RPMI7951 (cell line): ENCODE measurements at regions not wholly inside any gene's neighbourhood (a gene's known extent, or its start where the extent isn't known, plus 50 kb on each side); places are given as distances from the start of the nearest gene placed in this dataset.
"Not testable (repeated sequence)": the region's sequence is repeated elsewhere in the genome, so short reads cannot be mapped to it uniquely, and the experiment has no call there.

ENCODE experiments used
- DNase-seq: peaks from one replicate; pipeline ENCODE4 v3.0.0-alpha.2; 2012; ENCODE audit warnings: low read depth

DNA sequence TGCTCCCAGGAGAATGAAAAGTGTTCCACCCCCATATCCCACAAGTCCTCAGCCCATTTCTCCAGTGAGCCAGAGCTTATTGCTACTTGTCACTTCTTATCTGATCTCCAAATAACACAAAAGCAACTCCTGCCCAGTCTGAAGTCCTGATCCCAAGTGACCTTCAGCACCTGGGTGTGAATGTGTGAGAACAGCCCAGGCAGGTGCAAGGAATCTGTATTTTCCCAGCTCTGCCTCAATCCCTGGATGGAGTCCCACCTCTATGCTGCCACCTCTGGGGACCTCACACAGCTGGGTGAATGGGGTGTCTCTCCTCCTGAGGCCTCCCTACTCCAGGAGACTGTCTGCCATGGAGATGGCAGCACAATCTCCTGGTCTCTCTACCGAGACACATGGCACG is 402.4 kb upstream of the PROX1 start:
- DNase-seq = no peak

DNA sequence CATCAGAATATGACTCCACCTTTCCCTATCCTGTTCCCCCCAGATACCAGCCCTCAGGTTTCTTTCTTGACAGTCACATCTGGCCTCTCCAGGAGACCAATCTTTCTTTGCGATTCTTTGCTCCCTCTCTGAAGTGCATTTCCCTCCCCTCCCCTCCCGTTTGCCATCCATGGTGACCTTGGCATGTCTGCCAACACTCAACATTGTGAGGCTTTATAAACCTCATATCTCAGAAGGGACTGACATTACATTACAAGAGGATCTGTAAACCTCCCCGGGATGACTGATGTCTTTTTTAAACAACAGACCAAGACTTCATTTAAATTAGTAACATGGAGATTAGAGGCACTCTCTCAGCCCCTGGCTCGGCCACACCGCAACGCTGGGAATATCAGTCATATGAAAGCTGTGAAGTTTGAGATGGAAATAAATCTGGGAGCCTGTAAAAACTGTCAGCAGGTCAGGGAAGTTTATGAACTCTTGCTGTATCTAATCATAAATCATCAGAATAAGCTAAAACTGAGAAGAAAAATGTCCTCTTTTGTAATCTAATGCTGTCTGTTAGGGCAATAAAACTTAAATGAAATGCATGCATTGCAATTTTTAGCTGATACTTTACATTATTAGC is 401.7 kb upstream of the PROX1 start:
- DNase-seq = no peak

DNA sequence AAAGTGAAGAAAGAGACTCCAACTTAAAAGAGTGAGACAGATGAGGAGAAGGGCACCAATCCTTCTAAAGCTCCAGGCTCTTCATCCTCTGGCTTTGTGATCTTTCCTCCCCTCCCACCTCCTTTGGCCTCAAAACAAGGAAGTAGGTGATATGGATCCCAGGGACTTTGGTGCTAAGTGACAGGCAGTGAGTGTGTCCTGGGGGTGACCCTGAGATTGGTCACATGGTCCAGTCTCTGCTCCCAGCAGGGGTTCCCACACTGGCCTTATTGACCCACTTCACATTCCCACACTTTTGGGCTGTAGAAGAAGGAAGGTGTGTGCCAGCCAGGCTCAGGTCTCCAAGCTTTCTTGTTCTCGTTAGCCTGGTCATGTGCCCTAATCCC is 401.2 kb upstream of the PROX1 start:
- no peak for DNase-seq

DNA sequence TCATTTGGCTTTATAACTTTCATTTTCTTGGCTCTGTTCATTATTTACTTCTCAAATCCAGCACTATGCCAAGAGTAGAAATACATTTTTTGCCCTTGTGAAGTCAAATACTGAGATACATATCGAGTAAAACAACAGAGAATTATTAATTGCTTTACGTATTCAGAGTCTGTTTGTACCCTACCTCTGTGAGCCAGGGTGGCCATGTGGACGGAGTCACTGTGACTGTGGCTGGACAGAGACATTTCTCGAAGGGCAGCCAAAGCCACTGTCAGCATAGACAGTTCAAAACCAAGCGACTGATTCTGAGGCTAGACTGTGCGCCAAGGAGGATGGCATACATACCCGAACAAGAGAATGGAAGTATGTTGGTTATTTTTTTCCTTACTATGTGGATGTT is 391.0 kb upstream of the PROX1 start:
- DNase-seq = no peak

DNA sequence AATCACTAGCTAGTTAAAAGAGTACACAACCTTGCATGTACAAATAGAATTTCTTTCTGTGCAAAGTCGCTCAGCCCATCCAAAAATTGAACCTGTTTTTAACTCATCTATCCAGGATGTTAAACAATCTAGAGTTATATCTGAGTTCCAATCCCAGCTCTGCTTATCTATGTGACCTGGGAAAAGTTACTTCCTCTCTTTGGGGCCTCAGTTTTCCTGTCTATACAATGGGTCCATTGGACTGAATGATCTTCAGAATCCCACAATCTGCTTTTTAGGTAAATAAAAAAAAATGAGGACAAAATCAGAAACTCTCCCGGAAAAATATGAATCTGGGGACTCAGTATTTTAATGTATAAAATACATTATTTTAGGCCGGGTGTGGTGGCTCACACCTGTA is 389.5 kb upstream of the PROX1 start:
- no peak for DNase-seq

DNA sequence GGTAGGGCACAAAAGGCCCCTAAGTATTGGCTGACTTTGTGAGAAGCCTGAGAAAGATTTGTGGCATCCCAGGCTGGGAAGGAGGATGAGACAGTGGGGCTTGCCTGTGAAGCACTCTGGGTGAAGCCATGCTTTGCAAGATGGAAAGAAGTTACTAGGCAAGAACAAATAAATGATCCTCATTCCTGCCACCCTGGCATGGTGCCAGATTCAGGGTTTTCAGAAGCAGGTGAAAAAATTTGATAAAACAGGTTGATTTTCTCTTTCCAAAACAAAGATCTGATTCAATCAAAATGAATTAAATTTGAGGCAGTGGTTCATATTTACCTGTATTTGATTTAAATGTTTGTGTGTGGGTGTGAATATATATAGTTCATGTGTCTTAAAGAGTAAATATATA is 386.9 kb upstream of the PROX1 start:
- no peak for DNase-seq

DNA sequence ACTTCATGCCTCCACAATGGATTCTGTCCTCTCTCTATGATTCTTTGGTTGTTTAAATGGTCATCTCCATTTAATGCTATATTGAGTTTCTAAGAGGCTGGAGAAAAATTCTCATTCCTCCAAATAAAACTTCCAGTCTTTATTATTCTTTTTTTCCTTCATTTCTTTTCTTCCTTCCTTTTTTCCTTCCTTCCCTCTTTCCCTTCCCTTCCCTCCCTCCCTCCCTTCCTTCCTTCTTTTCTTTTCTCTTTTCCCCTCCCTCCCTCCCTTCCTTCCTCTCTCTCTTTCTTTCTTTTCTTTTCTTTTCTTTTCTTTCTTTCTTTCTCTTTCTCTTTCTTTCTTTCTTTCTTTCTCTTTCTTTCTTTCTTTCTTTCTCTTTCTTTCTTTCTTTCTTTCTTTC is 386.1 kb upstream of the PROX1 start:
- DNase-seq = not testable (repeated sequence)

DNA sequence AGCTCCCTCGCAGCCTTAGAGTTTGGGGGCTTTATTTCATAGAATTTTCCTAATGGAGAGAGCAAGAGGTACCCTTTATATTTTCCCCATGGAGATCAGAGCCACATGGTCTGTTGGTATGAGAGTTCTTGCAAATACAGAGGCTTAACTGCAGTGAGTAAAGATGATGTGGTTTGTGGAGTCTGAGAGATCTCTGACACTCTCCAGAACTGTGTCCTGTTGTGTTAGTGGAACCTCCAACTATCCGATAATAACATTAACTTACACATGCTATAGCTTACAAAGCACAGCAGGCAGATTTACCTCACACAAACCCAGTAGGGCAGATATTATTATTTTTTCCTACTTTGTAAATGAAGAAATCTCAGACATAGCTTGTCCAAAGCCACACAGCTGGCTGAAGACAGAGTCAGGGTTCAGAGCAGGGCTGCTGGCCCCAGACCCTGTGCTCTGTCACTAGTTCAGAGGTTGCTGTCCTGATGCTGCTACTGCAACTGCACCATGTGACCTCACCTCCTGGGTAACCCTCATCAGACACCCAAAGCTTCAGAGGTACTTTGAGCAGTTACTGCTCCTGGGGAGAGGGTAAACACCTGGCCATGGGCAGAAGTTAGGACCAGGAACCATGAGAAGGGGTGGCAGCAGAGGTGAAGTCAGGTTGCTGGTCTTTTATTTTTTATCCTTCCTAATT is 384.8 kb upstream of the PROX1 start:
- DNase-seq = no peak

DNA sequence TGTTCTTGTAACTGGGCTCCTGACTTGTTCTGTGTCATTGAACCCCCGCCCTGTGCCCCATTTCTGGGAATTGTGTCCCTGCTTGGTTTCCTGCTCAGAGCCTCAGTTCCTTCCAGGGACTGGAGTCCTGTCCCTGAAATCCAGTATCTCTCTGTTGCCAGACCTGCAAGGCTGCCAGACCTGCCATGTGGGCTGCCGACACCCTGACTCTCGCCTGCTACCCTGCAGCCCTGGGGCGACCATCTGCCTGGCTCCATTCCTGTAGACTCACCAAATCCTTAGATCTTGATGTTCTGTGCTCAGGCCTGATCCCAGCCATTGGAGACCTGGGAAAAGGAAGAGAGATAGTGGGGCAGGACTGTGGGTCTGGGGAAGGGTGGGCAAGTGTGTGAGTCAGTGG is 383.3 kb upstream of the PROX1 start:
- no peak for DNase-seq

DNA sequence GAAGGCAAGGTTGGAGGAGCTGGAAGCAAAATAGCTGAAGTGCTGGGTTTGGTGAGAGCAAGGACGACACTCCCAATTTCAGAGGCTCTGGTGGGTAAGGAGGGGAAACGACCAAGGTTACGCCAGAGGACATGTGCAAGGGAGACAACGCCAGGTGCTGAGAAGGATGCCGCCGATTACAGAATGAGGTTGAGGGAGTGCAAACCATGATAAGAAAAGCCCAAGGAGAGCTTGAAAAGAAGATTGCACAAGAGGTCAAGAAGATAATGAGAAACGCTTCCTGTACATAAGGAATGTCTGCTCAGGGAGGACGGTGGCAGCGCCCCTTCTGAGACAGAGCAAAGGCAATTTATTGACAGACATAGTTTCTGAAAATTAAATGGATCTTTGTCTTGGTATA is 382.0 kb upstream of the PROX1 start:
- DNase-seq = no peak

DNA sequence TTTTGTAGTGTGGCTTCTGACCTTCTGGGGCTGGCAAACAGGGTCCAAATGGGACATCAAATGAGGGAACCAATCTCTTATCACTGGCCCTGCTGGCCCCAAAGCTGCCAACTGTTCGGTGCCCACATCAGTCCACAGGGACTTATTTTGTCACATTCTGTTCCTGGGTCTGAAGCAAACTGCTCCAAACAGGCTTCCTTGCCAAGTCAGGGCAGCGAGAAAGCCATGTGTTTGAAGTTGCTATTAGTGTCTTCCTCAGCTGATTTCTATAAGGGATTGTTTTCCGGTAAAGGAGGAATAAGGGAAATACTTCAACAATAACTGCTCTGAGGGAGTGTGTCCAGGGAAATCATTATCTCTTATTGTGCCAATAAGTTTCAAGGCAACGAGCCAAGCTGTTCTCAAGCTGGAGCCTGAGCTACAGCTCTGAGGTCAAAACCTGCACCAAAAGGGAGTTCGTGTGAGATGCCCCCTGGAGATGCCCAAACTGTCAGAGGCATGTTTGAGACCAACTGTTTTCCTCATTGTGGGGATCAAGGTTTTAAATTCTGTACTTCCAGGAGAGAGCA is 381.4 kb upstream of the PROX1 start:
- no peak for DNase-seq

DNA sequence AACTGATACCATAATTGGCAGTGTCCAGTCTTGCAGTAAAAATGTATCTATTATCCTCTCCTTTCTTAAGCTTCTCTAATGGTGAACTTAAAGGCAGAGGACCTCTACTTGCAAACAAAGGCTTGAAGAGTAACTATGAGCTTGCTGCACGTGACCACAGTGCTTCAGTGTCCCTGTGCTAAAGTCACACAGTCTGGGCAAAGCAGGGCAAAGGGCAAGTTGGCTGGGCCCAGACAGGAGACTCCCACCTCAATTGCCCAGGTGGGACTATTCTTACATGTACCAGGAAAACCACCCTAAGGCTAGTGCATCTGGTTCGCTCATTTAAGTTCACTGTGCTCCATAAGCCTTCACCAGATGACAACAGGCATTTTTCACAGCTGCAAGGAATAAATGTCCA is 374.2 kb upstream of the PROX1 start:
- no peak for DNase-seq

DNA sequence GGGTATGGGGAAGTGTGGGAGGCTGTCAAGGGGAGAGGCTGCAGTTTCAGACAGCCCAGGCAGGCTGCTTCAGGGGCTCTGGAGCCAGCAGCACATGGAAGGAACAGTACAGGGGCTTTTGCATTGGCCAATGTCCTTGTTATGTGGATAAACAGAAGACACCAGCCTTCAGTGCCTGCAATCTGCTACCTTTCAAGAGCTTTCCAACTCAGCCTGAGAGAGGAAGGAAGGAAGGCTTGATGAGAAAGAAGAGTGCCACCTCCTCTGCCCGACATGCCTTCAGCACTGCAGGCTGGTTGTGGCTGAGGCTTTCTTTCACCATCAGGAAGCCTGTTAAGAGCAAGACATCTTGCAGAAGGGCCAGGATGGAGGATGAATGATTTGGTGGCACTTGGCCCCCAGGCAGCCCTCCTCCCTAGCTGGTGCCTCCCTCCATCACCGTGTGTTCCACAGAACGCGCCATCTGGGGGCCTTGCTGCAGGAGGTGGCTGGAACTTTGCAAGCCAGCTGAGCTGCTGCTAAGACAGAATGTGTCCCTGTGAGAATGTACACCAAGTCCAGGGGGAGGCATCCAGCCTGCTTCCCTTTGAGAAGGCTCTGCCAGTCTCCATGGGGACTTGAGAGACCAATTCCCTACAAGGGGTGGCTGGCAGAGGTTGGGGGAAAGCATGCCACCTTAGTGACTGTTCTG is 372.4 kb upstream of the PROX1 start:
- DNase-seq = no peak

DNA sequence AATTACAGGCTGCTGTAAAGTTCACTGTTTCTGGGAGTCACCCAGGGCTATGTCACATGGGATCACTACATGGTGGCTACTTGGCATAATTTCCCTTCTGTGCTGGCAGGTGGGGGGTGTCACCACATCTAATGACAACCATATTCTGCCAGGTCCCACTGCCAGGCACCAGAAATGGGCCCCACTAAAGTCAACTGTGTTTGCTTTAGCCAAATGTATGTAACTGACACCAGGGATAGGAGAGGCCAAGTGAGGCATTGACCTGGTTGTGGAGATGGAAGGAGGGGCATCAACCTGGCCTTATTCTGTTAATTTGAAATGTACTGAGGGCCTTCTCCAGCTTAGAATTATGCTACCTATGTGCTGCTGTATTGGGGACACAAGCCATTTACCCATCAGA is 370.6 kb upstream of the PROX1 start:
- no peak for DNase-seq

DNA sequence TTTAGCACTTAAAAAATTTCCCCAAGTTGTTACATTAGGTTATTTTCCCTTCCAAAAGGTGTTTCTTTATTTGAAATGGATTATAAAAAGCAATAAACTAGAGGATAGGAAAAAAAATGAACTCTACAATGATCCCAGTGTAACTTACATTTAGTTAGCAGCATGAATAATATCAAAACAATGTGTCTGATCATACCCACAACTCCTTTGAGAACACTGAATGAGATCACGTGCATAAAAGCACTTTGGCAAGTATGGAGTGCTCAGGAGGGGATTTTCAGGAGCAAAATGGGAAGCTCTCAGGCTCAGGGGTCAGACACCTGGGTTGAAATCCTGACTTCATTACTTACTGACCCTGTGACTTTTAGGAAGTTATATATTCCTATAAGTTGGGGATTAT is 369.7 kb upstream of the PROX1 start:
- no peak for DNase-seq

DNA sequence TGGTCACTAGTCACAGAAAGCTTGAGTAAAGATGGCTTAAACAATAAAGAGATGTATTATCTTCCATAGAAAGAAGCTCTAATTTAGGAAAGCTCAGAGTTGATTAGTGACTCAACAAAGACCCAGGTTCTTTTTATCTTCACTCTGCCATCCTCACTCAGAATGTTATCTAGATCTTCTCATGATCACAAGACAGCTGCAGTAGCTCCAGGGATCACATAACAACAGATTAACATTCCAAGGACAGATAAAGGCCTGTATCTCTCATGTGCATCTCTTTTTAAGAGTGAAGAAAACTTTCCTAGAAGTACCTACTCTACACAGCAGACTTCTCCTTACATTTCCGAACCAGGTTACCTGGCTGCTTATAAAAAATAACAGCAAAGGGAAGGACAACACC is 368.7 kb upstream of the PROX1 start:
- DNase-seq = no peak

DNA sequence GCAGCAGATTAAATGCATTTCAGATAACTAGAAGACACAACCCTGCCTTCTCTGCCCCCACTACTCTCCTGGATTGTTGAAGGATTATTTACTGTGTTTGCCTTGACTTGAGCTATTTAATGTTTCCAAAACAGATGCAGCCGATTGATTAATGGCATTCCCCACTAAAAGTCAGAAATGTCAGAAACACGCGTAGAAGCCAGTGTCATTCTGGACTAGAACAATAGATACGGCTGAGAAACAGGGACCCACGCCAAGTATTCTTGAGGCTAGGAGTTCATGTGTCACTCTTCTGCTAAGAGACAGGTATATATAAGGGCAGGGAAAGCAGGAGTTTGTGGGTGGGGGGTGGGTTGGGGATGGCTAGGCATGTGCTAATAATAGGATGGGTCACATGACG is 366.7 kb upstream of the PROX1 start:
- DNase-seq = no peak

DNA sequence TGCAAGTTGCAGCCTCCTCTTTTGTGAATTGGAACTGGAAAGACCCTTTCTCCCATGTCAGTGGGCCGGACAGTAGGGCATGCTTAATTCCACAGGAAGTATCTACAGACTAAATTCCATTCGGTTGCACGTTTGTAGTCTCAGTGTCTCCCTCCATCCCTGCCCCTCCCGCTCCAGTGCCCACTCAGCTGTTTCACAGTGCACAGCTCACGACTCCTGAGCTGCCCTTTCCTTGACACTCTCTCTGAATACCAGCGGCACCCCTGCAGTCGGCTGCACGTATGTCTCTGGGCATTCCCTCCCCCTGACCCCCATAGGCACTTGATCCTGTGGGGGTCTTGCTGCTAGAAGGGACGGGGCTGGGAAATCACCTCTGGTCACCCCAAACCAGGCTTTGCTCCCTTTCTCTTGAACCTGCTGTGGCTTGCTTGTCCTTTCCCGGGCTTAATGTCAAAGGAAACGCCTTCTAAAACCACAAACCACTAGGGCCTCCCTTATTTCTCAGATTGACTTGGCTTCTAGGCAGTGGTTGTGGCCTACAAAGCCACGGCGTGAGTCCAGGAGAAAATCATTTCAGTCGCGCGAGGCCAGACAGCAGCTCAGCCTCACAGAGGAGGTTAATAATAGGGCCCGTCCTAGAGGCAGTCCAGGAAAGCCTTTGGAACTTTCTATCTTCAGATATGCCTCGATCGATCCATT is 365.3 kb upstream of the PROX1 start:
- peak; percentile 26 for DNase-seq

DNA sequence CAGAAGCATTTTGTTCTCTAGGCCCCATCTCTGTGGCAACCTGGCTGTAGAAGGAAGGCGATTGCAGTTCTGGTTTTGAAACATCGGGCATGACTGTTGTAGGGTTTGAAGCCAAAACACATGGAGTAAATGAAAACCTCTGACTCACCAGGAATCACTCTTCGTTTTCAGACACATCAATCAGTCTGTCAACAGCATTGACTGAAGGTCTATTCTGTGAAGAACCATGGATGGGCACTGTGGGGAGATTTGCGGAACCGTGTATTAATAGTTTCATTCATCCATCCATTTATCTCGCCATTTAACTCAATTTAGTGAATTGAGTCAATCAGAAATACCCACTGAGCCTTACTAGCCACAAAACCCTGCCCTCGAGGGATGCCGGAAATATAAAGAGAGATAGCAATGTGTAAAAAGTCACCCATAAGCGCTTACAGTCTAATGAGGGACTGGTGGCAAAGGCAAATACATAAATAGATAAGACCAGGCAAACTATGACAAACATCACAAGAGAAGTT is 364.6 kb upstream of the PROX1 start:
- DNase-seq = peak; percentile 48

DNA sequence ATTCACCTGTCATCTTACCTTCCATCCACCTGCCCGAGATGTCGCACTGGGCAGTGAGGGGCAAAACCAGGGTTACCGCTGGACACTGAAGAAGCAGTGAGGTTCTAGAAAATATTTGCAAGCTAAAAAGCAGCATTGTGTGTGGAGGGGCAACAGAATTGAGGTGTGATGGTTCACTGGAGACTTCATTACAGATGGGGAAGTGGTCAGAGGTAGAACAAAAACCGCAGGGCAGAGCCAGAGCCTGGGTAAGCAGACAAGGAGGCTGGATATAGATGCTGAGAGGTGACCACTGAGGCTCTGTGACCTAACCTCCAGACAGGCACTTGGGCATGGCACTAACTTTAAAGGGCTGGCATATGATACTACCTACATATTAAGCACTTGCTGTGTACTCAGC is 363.9 kb upstream of the PROX1 start:
- no peak for DNase-seq

DNA sequence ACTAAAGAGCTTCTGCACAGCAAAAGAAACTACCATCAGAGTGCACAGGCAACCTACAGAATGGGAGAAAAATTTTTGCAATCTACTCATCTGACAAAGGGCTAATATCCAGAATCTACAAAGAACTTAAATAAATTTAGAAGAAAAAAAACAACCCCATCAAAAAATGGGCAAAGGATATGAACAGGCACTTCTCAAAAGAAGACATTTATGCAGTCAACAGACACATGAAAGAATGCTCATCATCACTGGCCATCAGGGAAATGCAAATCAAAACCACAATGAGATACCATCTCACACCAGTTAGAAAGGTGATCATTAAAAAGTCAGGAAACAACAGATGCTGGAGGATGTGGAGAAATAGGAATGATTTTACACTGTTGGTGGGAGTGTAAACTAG is 351.0 kb upstream of the PROX1 start:
- DNase-seq = not testable (repeated sequence)

DNA sequence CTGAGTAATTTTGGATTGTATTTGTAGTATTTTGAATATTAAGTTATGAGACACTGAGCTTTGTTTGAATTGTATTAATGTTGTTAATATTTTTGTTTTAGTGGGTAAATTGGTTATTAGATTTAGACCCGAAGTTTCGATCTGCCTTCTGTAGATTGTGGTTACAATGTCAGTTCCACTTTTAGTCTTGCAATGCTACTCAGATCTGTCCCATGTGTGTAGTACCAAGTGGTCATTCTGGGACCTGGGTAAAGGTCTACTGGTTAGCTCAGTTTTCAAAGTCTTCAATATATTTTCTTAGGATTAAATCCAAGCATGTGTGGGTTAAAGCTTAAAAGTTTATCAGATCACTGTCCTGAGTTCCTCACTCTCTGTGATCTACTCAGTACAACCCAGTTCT is 346.5 kb upstream of the PROX1 start:
- DNase-seq = no peak
